ENCODE measurements at regions not wholly inside any gene's neighbourhood (a gene's known extent, or its start where the extent isn't known, plus 50 kb on each side); places are given as distances from the start of the nearest gene placed in this dataset.

- no peak for TF ChIP-seq CTCF (IDR thresholded peaks at IDR 0.05; ENCODE audit: low read depth, low read length, missing control alignments)
- no peak for DNase-seq (ENCODE audit: low read depth)
Measured at GRCh38 chr2:220876080-220876824, 695.9 kb downstream of the EPHA4 start.

GRCh38 chr2:220877491-220877890 is 694.6 kb downstream of the EPHA4 start:
- DNase-seq (ENCODE audit: low read depth): no peak
- no peak for TF ChIP-seq CTCF (IDR thresholded peaks at IDR 0.05; ENCODE audit: low read depth, low read length, missing control alignments)
- H3K4me3 ChIP-seq (ENCODE audit: low read depth, low read length): no peak overlapping the region

More at GRCh38 chr2:220876080-220876824, 695.9 kb downstream of the EPHA4 start:
- no peak overlapping the region for H3K4me3 ChIP-seq (ENCODE audit: low read depth, low read length)

- DNase-seq (ENCODE audit: low read depth): no peak
- H3K4me3 ChIP-seq (ENCODE audit: low read depth, low read length): no peak overlapping the region
- TF ChIP-seq CTCF (IDR thresholded peaks at IDR 0.05; ENCODE audit: low read depth, low read length, missing control alignments): no peak
Measured at GRCh38 chr2:220877897-220878296, 694.2 kb downstream of the EPHA4 start.

GRCh38 chr2:220880623-220881596 is 691.2 kb downstream of the EPHA4 start:
- DNase-seq (ENCODE audit: low read depth): no peak
- no peak for TF ChIP-seq CTCF (IDR thresholded peaks at IDR 0.05; ENCODE audit: low read depth, low read length, missing control alignments)

GRCh38 chr2:220882507-220882906 is 689.6 kb downstream of the EPHA4 start:
- no peak for DNase-seq (ENCODE audit: low read depth)
- H3K4me3 ChIP-seq (ENCODE audit: low read depth, low read length): no peak overlapping the region
- TF ChIP-seq CTCF (IDR thresholded peaks at IDR 0.05; ENCODE audit: low read depth, low read length, missing control alignments): no peak

More at GRCh38 chr2:220880623-220881596, 691.2 kb downstream of the EPHA4 start:
- no peak overlapping the region for H3K4me3 ChIP-seq (ENCODE audit: low read depth, low read length)

GRCh38 chr2:220885593-220885992 is 686.5 kb downstream of the EPHA4 start:
- no peak for DNase-seq (ENCODE audit: low read depth)

More at GRCh38 chr2:220885593-220885992, 686.5 kb downstream of the EPHA4 start:
- no peak overlapping the region for H3K4me3 ChIP-seq (ENCODE audit: low read depth, low read length)
- no peak for TF ChIP-seq CTCF (IDR thresholded peaks at IDR 0.05; ENCODE audit: low read depth, low read length, missing control alignments)
